ENCODE measurements at regions not wholly inside any gene's neighbourhood (a gene's known extent, or its start where the extent isn't known, plus 50 kb on each side); places are given as distances from the start of the nearest gene placed in this dataset. TPM values are rescaled to one million over a fixed set of nuclear protein-coding genes. Genes with fewer than 3 reads are reported as not detected.

DNA sequence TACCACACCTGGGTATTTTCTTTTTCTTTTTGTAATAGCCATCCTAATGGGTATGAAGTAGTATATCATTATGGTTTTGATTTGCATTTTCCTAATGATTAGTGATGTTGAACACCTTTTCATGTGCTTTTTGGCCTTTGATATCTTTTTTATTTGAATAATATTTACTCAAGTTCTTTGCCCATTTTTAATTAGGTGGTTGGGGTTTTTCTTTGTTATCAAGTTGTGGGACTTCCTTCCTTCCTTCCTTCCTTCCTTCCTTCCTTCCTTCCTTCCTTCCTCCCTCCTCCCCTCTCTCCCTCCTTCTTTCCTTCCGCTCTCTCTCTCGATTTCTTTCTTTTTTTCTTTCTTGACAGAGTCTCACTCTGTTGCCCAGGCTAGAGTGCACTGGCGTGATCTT is 75.0 kb upstream of the PDGFD start:
- intact Hi-C loops (cut with DNase I): no loop called here

DNA sequence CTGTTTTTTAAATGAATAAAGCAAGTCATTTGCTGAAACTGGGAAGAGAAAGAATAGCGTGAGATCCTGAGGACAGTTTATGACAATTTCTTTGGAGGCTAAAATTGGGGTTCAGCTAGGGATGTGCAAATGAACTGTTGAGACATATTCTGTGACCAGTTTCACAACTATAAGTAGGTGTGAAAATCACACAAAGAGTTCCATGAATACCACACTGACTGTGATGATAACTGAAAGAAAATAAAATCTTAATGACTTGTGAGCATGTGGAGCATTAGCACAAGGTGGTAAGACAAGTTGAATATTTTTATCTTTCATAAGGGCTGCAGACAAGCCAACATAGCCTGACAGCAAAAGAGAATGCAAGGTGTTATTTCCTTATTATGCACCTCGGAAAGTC is 61.1 kb upstream of the PDGFD start:
- intact Hi-C loops (cut with DNase I): no loop called here
- no peak for DNase-seq (ENCODE audit: low spot score)

More for the DNA sequence above, 75.0 kb upstream of the PDGFD start:
- DNase-seq (ENCODE audit: low spot score): no peak

DNA sequence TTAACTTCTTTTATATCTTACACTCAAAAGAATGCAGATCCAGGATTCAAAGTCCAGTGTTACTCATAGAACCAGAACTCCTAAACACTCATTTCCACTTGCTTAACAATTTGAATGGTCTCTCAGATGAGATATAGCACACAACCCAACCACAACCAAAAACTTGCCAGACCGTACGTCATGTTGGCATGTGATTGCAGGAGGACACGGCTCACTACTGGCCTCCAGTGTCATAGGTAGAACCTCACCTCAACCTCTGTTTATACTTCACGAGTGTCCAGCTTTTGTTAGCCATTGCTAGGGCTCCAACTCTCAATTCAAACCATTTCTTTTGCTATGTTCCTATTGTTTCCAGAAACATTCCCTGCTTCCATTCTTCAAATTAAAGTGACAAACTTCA is 58.5 kb upstream of the PDGFD start:
- intact Hi-C loops (cut with DNase I): no loop called here
- no peak for DNase-seq (ENCODE audit: low spot score)

DNA sequence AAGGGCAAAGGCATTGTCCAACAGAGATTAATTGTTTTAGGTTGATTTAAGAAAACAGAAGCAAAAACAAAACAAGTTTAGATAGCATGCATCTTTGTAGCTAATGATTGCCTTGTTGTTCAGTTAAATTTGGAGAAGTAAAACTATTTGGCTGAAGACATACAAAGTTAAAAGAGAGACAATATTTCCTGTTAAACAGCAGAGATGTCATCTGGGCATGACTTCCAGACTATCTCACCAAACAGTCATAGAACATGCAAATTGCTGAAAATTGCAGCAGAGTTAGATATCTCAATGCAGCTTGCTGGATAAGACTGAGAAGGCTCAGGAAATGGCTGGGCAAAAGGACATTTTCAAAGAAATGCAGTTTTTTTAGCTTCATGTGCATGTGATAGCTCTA is 57.5 kb upstream of the PDGFD start:
- DNase-seq (ENCODE audit: low spot score): no peak
- intact Hi-C loops (cut with DNase I): no loop called here

DNA sequence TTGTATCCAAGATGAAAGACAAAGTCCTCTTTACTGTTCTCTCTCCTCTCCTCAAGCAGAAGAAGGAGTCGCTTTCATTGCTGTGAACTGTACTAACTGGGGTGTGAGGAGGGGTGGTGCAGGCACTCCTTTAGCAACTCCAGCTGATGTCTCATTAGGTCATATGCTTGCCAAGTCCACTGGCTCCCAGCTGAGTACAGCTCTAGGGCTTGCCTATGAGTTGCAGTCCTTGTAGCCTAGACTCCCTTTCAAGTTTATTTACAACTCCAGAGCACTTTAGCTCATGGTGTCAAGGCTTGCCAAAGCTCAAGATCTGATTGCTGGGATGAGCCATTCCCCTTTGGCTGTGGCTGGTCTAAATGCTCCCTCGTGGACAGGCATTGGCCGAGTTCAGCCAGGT is 55.1 kb upstream of the PDGFD start:
- intact Hi-C loops (cut with DNase I): no loop called here
- DNase-seq (ENCODE audit: low spot score): no peak

DNA sequence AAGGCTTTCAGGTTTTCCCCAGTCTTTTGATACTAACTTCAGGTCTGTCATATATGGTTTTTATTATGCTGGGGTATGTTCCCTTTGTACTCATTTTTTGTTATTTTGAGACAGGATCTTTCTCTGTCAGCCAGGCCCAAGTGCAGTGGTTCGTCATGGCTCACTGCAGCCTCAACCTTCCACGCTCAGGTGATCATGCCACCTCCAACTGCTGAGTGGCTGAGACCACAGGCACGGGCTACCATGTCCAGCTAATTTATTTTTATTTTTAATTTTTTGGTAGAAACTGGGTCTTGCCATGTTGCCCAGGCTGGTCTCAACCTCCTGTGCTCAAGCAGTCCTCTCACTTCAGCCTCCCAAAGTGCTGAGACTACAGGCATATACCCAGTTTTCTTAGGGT is 50.6 kb upstream of the PDGFD start:
- intact Hi-C loops (cut with DNase I): no loop called here
- no peak for DNase-seq (ENCODE audit: low spot score)

Small RNA genes in the stretch of these regions (microRNA-seq; reads per million reads assigned to microRNA genes)
- not detected for gene MIR7641-1
